ENCODE measurements at regions not wholly inside any gene's neighbourhood (a gene's known extent, or its start where the extent isn't known, plus 50 kb on each side); places are given as distances from the start of the nearest gene placed in this dataset.
A peak's percentile ranks its signal among the peaks of the same experiment; 100 is the strongest.
"Not testable (repeated sequence)": the region's sequence is repeated elsewhere in the genome, so short reads cannot be mapped to it uniquely, and the experiment has no call there.

- no peak for TF ChIP-seq CTCF (IDR thresholded peaks at IDR 0.05; ENCODE audit: low read depth, low read length, missing control alignments)
- in situ Hi-C loops (cut with HindIII; ENCODE audit: low pct_ligation_motif_present, low sequenced_read_pairs) = no loop called here
- Histone ChIP-seq H3K36me3 (replicated peaks) (no peaks in the 10 kb centered on the region), H3K4me3 (ENCODE audit: low read depth, low read length) (no peak overlapping the region), H3K27ac (no peak overlapping the region), H3K27me3 (replicated peaks) (no peaks in the 10 kb centered on the region)
- no peak for DNase-seq
Observed at GRCh38 chr4:104930298-104930697, 216.4 kb upstream of the TET2 start.

- peak; percentile 43 for TF ChIP-seq CTCF (IDR thresholded peaks at IDR 0.05; ENCODE audit: low read depth, low read length, missing control alignments)
- H3K36me3 ChIP-seq (replicated peaks); in situ Hi-C loops (cut with HindIII; ENCODE audit: low pct_ligation_motif_present, low sequenced_read_pairs); H3K27me3 ChIP-seq (replicated peaks); H3K27ac ChIP-seq; H3K4me3 ChIP-seq (ENCODE audit: low read depth, low read length): not testable (repeated sequence)
- peak; percentile 3 for DNase-seq
Observed at GRCh38 chr4:104930745-104931736, 215.6 kb upstream of the TET2 start.

DNA sequence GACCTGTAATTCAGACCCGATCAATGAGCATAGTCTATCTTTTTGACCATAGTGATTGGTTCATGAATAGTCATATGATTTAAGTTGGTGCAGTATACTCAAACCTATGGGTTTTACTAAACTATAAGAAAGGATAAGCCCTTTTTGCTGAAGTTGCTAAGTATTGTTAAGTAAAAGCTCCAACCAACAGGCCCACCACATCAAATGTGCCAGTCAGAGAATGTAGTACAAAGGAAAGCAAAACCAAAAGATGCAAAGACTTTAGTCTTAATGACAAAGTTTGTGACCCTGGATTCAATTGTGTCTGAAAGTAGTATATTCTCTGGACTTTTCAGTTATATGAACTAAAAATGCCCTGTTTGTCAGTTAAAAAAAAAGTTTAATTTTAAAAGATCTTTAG is 208.1 kb upstream of the TET2 start:
- Histone ChIP-seq H3K36me3 (replicated peaks) (no peaks in the 10 kb centered on the region), H3K27ac (no peak overlapping the region), H3K27me3 (replicated peaks) (no peaks in the 10 kb centered on the region), H3K4me3 (ENCODE audit: low read depth, low read length) (no peak overlapping the region)
- in situ Hi-C loops (cut with HindIII; ENCODE audit: low pct_ligation_motif_present, low sequenced_read_pairs) = no loop called here
- no peak for DNase-seq
- TF ChIP-seq CTCF (IDR thresholded peaks at IDR 0.05; ENCODE audit: low read depth, low read length, missing control alignments) = no peak

- no peak overlapping the region for H3K27ac ChIP-seq
- no peak overlapping the region for H3K4me3 ChIP-seq (ENCODE audit: low read depth, low read length)
- no peak for DNase-seq
- H3K27me3 ChIP-seq (replicated peaks) = no peaks in the 10 kb centered on the region
- in situ Hi-C loops (cut with HindIII; ENCODE audit: low pct_ligation_motif_present, low sequenced_read_pairs) = no loop called here
- no peaks in the 10 kb centered on the region for H3K36me3 ChIP-seq (replicated peaks)
- no peak for TF ChIP-seq CTCF (IDR thresholded peaks at IDR 0.05; ENCODE audit: low read depth, low read length, missing control alignments)
Observed at GRCh38 chr4:104940927-104941326, 205.7 kb upstream of the TET2 start.

DNA sequence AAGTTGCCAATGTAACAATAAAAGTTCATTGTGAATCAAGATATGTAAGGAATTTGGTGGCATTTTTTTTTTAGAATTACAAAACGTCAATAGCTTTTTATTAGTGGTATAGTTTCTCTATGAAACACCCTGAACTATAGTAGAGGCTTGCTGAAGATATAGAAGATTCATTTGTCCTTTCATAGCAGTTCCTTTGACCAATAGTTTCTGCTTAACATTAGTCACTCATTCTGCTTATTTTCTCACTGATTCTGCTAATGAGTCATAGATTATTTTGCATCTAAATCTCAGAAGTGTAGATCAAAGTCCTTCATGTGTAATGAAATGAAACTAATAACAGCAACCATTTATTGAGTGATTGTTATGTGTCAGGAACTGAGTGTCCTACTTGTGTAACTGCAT is 205.0 kb upstream of the TET2 start:
- in situ Hi-C loops (cut with HindIII; ENCODE audit: low pct_ligation_motif_present, low sequenced_read_pairs) = no loop called here
- DNase-seq = no peak
- Histone ChIP-seq H3K36me3 (replicated peaks) (no peaks in the 10 kb centered on the region), H3K4me3 (ENCODE audit: low read depth, low read length) (no peak overlapping the region), H3K27ac (no peak overlapping the region), H3K27me3 (replicated peaks) (no peaks in the 10 kb centered on the region)
- TF ChIP-seq CTCF (IDR thresholded peaks at IDR 0.05; ENCODE audit: low read depth, low read length, missing control alignments) = no peak

Data from brain microvascular endothelial cell (primary cell).